GM23338 (cell line): ENCODE measurements at regions not wholly inside any gene's neighbourhood (a gene's known extent, or its start where the extent isn't known, plus 50 kb on each side); places are given as distances from the start of the nearest gene placed in this dataset.

Experiments used
- ATAC-seq: fragments of 200-7000 bp; cut with Tn5 transposase; 3 replicates; pipeline ENCODE4 v1.9.1; 2020
- DNase-seq: peaks from one replicate; pipeline ENCODE4 v3.0.0-alpha.2; 2015; ENCODE audit warnings: low spot score
- H2AFZ ChIP-seq: fragments of 200-600 bp; sonication (generic); 2 replicates; pipeline ENCODE4 v1.8.0; 2016; ENCODE audit warnings: antibody characterized with exemption, mild to moderate bottlenecking, moderate library complexity
- H3F3A ChIP-seq: fragments of 200-600 bp; sonication (generic); replicated peaks from 2 replicates; pipeline ENCODE4 v1.8.0; 2017; ENCODE audit warnings: antibody characterized with exemption, mixed run types, low read depth
- H3K27ac ChIP-seq: fragments of 200-600 bp; sonication (generic); 2 replicates; pipeline ENCODE4 v1.6.1; 2016; ENCODE audit warnings: low read depth
- H3K27me3 ChIP-seq: fragments of 200-600 bp; sonication (generic); 2 replicates; pipeline ENCODE4 v1.8.0; 2016; ENCODE audit warnings: mild to moderate bottlenecking, mixed run types, moderate library complexity; ENCODE audit not compliant: insufficient read depth
- H3K36me3 ChIP-seq: fragments of 200-600 bp; sonication (generic); 2 replicates; pipeline ENCODE4 v1.8.0; 2016; ENCODE audit warnings: mild to moderate bottlenecking; ENCODE audit not compliant: insufficient read depth
- H3K4me1 ChIP-seq: fragments of 200-600 bp; sonication (generic); 2 replicates; pipeline ENCODE4 v1.8.0; 2016; ENCODE audit warnings: mild to moderate bottlenecking, moderate library complexity; ENCODE audit not compliant: insufficient read depth
- H3K4me2 ChIP-seq: fragments of 200-600 bp; sonication (generic); 2 replicates; pipeline ENCODE4 v1.7.1; 2017; ENCODE audit warnings: mixed run types
- H3K4me3 ChIP-seq: fragments of 200-600 bp; sonication (generic); 2 replicates; pipeline ENCODE4 v1.6.1; 2016; ENCODE audit warnings: mixed run types
- H3K79me2 ChIP-seq: fragments of 200-600 bp; sonication (generic); replicated peaks from 2 replicates; pipeline ENCODE4 v1.8.0; 2017; ENCODE audit warnings: mild to moderate bottlenecking; ENCODE audit not compliant: insufficient read depth
- H3K9me2 ChIP-seq: fragments of 200-600 bp; sonication (generic); 2 replicates; pipeline ENCODE4 v1.8.0; 2017; ENCODE audit not compliant: insufficient read depth
- H4K20me1 ChIP-seq: fragments of 200-600 bp; sonication (generic); replicated peaks from 2 replicates; pipeline ENCODE4 v1.8.0; 2017; ENCODE audit warnings: mild to moderate bottlenecking; ENCODE audit not compliant: insufficient read depth
- H3K27ac Mint-ChIP-seq: 2 replicates; pipeline ENCODE4 v1.8.0; 2020; ENCODE audit warnings: inconsistent platforms, mild to moderate bottlenecking, moderate library complexity, mixed read lengths
- H3K27me3 Mint-ChIP-seq: 3 replicates; pipeline ENCODE4 v1.8.0; 2022; ENCODE audit warnings: low read depth, mild to moderate bottlenecking, moderate library complexity, mixed read lengths, inconsistent platforms; ENCODE audit not compliant: insufficient read depth, poor library complexity
- H3K36me3 Mint-ChIP-seq: 3 replicates; pipeline ENCODE4 v1.8.0; 2021; ENCODE audit warnings: low read depth, mild to moderate bottlenecking, inconsistent platforms, moderate library complexity, mixed read lengths
- H3K4me1 Mint-ChIP-seq: 3 replicates; pipeline ENCODE4 v1.8.0; 2020; ENCODE audit warnings: mild to moderate bottlenecking, inconsistent platforms, mixed read lengths
- H3K4me3 Mint-ChIP-seq: 3 replicates; pipeline ENCODE4 v1.8.0; 2021; ENCODE audit warnings: moderate library complexity, mild to moderate bottlenecking, inconsistent platforms, mixed read lengths
- H3K9me3 Mint-ChIP-seq: 3 replicates; pipeline ENCODE4 v1.8.0; 2020; ENCODE audit warnings: moderate library complexity, mild to moderate bottlenecking, inconsistent platforms, mixed read lengths
- CTCF ChIP-seq, 2 experiments: fragments of 200-600 bp in 1 of 2; sonication (generic) in 1 of 2; conservative IDR thresholded peaks; 2 replicates each; pipeline versions ENCODE4 v1.5.1 to v1.6.1; 2016 to 2017; ENCODE audit warnings: antibody characterized with exemption in 2 of 2, low read depth in 2 of 2, mild to moderate bottlenecking in 2 of 2, moderate library complexity in 1 of 2
- EZH2 ChIP-seq: fragments of 200-600 bp; sonication (generic); IDR thresholded peaks from one replicate; pipeline ENCODE4 v1.8.0; 2017; ENCODE audit warnings: antibody characterized with exemption, mild to moderate bottlenecking, low read depth; ENCODE audit not compliant: unreplicated experiment
- EZH2phosphoT487 ChIP-seq: fragments of 200-600 bp; sonication (generic); IDR thresholded peaks from one replicate; pipeline ENCODE4 v1.8.1; 2018; ENCODE audit warnings: antibody characterized with exemption; ENCODE audit not compliant: unreplicated experiment
- JUNB ChIP-seq: IDR thresholded peaks from one replicate; pipeline ENCODE4 v1.6.1; 2016; ENCODE audit warnings: antibody characterized with exemption; ENCODE audit not compliant: unreplicated experiment
- NANOG ChIP-seq: IDR thresholded peaks from 2 replicates; pipeline ENCODE4 v1.6.1; 2016; ENCODE audit warnings: antibody characterized with exemption, borderline replicate concordance
- POLR2AphosphoS5 ChIP-seq: IDR thresholded peaks from 2 replicates; pipeline ENCODE4 v1.6.1; 2016; ENCODE audit warnings: antibody characterized with exemption, low read depth
- ZNF114 ChIP-seq: fragments of 250-450 bp; sonication (Bioruptor Pico); IDR thresholded peaks from 2 replicates; pipeline ENCODE4 v1.5.0; 2020; ENCODE audit warnings: mild to moderate bottlenecking, moderate library complexity
- ZNF331 ChIP-seq: fragments of 250-450 bp; sonication (Bioruptor Pico); IDR thresholded peaks from 2 replicates; pipeline ENCODE4 v1.5.0; 2020; ENCODE audit warnings: low read depth, mild to moderate bottlenecking, moderate library complexity
- TF ChIP-seq, protein P1 (sequence below): IDR thresholded peaks from one replicate; pipeline ENCODE4 v1.6.1; 2018; ENCODE audit warnings: antibody characterized with exemption; ENCODE audit not compliant: unreplicated experiment
- TF ChIP-seq, protein P2 (sequence below): fragments of 250-450 bp; sonication (Bioruptor Pico); IDR thresholded peaks from 2 replicates; pipeline ENCODE4 v1.5.0; 2020; ENCODE audit warnings: mild to moderate bottlenecking, moderate library complexity

DNA sequence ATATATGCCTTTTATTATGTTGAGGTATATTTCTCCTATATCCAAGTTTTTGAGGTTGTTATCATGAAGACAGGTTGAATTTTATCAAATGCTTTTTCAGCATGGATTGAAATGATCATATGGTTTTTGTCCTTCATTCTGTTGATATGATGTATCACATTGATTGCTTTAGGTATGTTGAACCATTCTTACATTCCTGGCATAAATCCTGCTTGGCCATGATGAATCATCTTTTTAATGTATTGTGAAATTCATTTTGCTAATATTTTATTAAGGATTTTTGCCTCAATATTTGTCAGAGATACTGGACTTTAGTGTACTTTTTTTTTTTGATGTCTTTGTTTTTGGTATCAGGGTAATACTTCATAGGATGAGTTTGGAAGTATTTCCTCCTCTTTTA, 283.8 kb upstream of the C11orf87 start:
- Histone ChIP-seq H4K20me1 (no peaks in the 10 kb centered on the region), H3K79me2 (no peaks in the 10 kb centered on the region), H3K4me1 (peaks cover 4% of the 10 kb centered on the region; the same call in 1 of the 2 replicates), H3K9me2 (no peaks in the 10 kb centered on the region), H3K4me2 (no peak overlapping the region), H3K4me3 (no peak overlapping the region), H3K36me3 (no peaks in the 10 kb centered on the region), H3K27ac (no peak overlapping the region), H3K27me3 (no peaks in the 10 kb centered on the region), H3F3A (no peaks in the 10 kb centered on the region), H2AFZ (no peak overlapping the region)
- no peak overlapping the region for H3K27ac Mint-ChIP-seq
- TF ChIP-seq CTCF (conservative IDR thresholded peaks at IDR 0.05; ENCODE audit: low read depth in 2 of 2) (no peak), EZH2 (no peak), EZH2phosphoT487 (no peak), ZNF114 (CRISPR knock-in tag) (no peak), POLR2AphosphoS5 (no peak), NANOG (no peak), JUNB (no peak), ZNF331 (no peak)
- TF ChIP-seq, protein P1, sequence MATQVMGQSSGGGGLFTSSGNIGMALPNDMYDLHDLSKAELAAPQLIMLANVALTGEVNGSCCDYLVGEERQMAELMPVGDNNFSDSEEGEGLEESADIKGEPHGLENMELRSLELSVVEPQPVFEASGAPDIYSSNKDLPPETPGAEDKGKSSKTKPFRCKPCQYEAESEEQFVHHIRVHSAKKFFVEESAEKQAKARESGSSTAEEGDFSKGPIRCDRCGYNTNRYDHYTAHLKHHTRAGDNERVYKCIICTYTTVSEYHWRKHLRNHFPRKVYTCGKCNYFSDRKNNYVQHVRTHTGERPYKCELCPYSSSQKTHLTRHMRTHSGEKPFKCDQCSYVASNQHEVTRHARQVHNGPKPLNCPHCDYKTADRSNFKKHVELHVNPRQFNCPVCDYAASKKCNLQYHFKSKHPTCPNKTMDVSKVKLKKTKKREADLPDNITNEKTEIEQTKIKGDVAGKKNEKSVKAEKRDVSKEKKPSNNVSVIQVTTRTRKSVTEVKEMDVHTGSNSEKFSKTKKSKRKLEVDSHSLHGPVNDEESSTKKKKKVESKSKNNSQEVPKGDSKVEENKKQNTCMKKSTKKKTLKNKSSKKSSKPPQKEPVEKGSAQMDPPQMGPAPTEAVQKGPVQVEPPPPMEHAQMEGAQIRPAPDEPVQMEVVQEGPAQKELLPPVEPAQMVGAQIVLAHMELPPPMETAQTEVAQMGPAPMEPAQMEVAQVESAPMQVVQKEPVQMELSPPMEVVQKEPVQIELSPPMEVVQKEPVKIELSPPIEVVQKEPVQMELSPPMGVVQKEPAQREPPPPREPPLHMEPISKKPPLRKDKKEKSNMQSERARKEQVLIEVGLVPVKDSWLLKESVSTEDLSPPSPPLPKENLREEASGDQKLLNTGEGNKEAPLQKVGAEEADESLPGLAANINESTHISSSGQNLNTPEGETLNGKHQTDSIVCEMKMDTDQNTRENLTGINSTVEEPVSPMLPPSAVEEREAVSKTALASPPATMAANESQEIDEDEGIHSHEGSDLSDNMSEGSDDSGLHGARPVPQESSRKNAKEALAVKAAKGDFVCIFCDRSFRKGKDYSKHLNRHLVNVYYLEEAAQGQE = no peak
- TF ChIP-seq, protein P2, sequence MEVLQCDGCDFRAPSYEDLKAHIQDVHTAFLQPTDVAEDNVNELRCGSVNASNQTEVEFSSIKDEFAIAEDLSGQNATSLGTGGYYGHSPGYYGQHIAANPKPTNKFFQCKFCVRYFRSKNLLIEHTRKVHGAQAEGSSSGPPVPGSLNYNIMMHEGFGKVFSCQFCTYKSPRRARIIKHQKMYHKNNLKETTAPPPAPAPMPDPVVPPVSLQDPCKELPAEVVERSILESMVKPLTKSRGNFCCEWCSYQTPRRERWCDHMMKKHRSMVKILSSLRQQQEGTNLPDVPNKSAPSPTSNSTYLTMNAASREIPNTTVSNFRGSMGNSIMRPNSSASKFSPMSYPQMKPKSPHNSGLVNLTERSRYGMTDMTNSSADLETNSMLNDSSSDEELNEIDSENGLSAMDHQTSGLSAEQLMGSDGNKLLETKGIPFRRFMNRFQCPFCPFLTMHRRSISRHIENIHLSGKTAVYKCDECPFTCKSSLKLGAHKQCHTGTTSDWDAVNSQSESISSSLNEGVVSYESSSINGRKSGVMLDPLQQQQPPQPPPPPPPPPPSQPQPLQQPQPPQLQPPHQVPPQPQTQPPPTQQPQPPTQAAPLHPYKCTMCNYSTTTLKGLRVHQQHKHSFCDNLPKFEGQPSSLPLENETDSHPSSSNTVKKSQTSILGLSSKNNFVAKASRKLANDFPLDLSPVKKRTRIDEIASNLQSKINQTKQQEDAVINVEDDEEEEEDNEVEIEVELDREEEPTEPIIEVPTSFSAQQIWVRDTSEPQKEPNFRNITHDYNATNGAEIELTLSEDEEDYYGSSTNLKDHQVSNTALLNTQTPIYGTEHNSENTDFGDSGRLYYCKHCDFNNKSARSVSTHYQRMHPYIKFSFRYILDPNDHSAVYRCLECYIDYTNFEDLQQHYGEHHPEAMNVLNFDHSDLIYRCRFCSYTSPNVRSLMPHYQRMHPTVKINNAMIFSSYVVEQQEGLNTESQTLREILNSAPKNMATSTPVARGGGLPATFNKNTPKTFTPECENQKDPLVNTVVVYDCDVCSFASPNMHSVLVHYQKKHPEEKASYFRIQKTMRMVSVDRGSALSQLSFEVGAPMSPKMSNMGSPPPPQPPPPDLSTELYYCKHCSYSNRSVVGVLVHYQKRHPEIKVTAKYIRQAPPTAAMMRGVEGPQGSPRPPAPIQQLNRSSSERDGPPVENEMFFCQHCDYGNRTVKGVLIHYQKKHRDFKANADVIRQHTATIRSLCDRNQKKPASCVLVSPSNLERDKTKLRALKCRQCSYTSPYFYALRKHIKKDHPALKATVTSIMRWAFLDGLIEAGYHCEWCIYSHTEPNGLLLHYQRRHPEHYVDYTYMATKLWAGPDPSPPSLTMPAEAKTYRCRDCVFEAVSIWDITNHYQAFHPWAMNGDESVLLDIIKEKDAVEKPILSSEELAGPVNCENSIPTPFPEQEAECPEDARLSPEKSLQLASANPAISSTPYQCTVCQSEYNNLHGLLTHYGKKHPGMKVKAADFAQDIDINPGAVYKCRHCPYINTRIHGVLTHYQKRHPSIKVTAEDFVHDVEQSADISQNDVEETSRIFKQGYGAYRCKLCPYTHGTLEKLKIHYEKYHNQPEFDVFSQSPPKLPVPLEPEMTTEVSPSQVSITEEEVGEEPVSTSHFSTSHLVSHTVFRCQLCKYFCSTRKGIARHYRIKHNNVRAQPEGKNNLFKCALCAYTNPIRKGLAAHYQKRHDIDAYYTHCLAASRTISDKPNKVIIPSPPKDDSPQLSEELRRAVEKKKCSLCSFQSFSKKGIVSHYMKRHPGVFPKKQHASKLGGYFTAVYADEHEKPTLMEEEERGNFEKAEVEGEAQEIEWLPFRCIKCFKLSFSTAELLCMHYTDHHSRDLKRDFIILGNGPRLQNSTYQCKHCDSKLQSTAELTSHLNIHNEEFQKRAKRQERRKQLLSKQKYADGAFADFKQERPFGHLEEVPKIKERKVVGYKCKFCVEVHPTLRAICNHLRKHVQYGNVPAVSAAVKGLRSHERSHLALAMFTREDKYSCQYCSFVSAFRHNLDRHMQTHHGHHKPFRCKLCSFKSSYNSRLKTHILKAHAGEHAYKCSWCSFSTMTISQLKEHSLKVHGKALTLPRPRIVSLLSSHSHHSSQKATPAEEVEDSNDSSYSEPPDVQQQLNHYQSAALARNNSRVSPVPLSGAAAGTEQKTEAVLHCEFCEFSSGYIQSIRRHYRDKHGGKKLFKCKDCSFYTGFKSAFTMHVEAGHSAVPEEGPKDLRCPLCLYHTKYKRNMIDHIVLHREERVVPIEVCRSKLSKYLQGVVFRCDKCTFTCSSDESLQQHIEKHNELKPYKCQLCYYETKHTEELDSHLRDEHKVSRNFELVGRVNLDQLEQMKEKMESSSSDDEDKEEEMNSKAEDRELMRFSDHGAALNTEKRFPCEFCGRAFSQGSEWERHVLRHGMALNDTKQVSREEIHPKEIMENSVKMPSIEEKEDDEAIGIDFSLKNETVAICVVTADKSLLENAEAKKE (CRISPR knock-in tag) = no peak
- peaks cover 3% of the 10 kb centered on the region for H3K4me1 Mint-ChIP-seq
- ATAC-seq (no peak), DNase-seq (no peak)
- no peaks in the 10 kb centered on the region for H3K27me3 Mint-ChIP-seq
- H3K4me3 Mint-ChIP-seq = no peak overlapping the region
- no peaks in the 10 kb centered on the region; the same call in 2 of the 3 replicates for H3K9me3 Mint-ChIP-seq
- no peaks in the 10 kb centered on the region for H3K36me3 Mint-ChIP-seq
